ENCODE measurements at regions not wholly inside any gene's neighbourhood (a gene's known extent, or its start where the extent isn't known, plus 50 kb on each side); places are given as distances from the start of the nearest gene placed in this dataset.
"Not testable (repeated sequence)": the region's sequence is repeated elsewhere in the genome, so short reads cannot be mapped to it uniquely, and the experiment has no call there.

DNA sequence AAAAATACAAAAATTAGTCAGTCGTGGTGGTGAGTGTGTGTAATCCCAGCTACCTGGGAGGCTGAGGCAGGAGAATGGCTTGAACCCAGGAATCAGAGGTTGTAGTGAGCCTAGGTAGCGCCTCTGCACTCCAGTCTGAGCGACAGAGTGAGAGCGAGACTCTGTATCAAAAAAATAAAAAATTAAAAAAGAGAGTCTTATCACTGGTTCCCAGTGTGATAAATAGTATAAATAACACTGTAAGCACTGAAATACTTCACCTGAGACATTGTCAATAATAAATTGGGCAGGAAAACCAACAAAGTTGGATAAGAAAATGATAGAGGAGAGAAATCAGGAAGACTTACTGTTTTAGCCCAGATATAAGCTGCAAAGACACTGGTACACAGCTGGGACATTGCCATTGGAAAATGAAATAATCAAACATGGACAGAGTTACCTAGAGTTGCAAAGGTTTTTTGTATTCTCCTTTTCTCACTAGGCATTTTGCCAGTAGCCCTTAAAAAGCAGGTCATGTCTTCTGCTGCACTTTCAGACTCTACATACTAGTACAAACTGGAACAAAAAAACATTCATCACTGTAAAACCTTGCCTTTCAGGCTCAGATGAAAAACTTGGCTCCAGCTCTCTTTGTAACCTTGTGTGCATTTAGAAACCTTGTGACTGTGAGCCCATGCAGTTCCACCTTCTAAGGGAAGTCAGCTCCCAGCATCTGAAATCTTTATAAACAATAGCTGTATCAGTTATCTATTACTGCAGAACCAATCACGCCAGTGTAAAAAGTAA, 55.0 kb upstream of the PPP1R2C start:
- Mint-ChIP-seq H3K27me3 (ENCODE audit: low read depth in 3 of 3) (peaks cover 0 to 6% (median 4%) of the 10 kb centered on the region in 3 donors), H3K4me3 (no peak overlapping the region), H3K36me3 (no peaks in the 10 kb centered on the region), H3K27ac (no peak overlapping the region), H3K4me1 (no peaks in the 10 kb centered on the region), H3K9me3 (no peaks in the 10 kb centered on the region)
- DNase-seq: no peak

GRCh38 chrX:42833550-42833940, 55.6 kb upstream of the PPP1R2C start:
- H3K27me3 Mint-ChIP-seq (ENCODE audit: low read depth in 3 of 3); H3K36me3 Mint-ChIP-seq; H3K4me3 Mint-ChIP-seq; H3K27ac Mint-ChIP-seq; DNase-seq; H3K4me1 Mint-ChIP-seq; H3K9me3 Mint-ChIP-seq: not testable (repeated sequence)

DNA sequence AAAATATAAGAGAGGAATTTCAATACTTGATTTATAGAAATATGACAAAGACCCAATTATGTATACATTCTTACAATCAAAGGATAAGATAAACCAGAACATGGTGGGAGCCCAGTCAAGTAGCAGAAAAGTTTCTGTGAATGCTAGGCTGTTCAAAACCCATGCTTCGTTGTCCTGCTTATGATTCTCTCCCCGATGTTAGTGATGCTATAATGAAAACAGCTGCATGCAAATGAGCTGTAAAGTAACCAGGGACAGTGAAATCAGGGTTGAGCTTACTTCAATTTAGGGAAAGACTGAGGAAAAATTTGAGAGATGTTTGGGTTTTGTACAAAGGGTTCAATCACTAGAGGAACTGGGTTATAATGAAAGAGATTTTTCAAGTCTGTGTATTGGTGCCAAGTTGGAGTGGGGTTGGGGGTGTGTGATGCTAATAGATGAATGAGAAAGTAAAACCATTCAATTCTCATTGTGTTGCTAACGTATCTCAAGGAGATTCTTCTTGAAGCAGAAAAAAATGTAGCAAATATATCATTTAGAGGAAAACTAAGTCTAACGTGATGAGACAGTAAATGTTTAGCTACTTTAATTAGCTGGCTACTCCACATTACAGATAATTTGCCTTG, 59.3 kb upstream of the PPP1R2C start:
- H3K4me3 Mint-ChIP-seq: no peak overlapping the region
- no peaks in the 10 kb centered on the region for H3K9me3 Mint-ChIP-seq
- no peaks in the 10 kb centered on the region for H3K4me1 Mint-ChIP-seq
- H3K27me3 Mint-ChIP-seq (ENCODE audit: low read depth in 3 of 3): peaks cover 0 to 6% (median 2%) of the 10 kb centered on the region in 3 donors
- H3K36me3 Mint-ChIP-seq: no peaks in the 10 kb centered on the region
- DNase-seq: no peak
- no peak overlapping the region for H3K27ac Mint-ChIP-seq

DNA sequence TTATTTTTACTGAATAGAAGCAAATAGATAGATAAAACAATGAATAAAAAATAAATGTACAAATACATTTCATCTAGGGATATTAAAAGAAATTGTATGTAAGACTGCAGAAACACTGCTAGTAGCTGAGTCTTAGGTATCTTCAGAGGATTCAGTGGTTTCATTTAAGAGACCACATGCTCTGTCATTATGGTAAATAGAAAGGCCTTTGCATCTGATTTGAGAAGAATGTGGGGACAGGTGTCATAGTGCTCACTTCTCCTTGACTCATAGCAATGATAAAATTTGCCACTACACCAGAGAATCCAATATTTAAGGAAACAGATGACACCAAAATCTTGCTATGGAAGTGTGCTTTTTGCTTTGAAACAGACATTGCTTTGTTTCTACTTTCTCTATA, 59.8 kb upstream of the PPP1R2C start:
- Mint-ChIP-seq H3K4me1 (no peaks in the 10 kb centered on the region), H3K27me3 (ENCODE audit: low read depth in 3 of 3) (peaks cover 0 to 6% (median 0%) of the 10 kb centered on the region in 3 donors), H3K9me3 (no peaks in the 10 kb centered on the region), H3K36me3 (no peaks in the 10 kb centered on the region), H3K27ac (no peak overlapping the region), H3K4me3 (no peak overlapping the region)
- peak in 1 of 3 donors; percentile 2 for DNase-seq

- Mint-ChIP-seq H3K9me3 (no peaks in the 10 kb centered on the region), H3K27ac (no peak overlapping the region), H3K27me3 (ENCODE audit: low read depth in 3 of 3) (peaks cover 0 to 4% (median 0%) of the 10 kb centered on the region in 3 donors), H3K36me3 (no peaks in the 10 kb centered on the region), H3K4me3 (no peak overlapping the region), H3K4me1 (no peaks in the 10 kb centered on the region)
- DNase-seq: no peak
Measured at GRCh38 chrX:42839632-42840031, 61.7 kb upstream of the PPP1R2C start.

- Mint-ChIP-seq H3K27me3 (ENCODE audit: low read depth in 3 of 3) (peaks cover 0 to 2% (median 0%) of the 10 kb centered on the region in 3 donors), H3K4me1 (no peaks in the 10 kb centered on the region), H3K4me3 (no peak overlapping the region), H3K9me3 (peaks cover 2 to 10% (median 3%) of the 10 kb centered on the region in 6 donors), H3K27ac (no peak overlapping the region), H3K36me3 (peaks cover 0 to 5% (median 3%) of the 10 kb centered on the region in 3 donors)
- DNase-seq: no peak
Measured at GRCh38 chrX:42846741-42847140, 68.8 kb upstream of the PPP1R2C start.

GRCh38 chrX:42855259-42855658, 77.3 kb upstream of the PPP1R2C start:
- no peak for DNase-seq
- H3K4me1 Mint-ChIP-seq: no peaks in the 10 kb centered on the region
- H3K27ac Mint-ChIP-seq: no peak overlapping the region
- no peak overlapping the region for H3K4me3 Mint-ChIP-seq
- peaks cover 3 to 4% (median 4%) of the 10 kb centered on the region in 3 donors for H3K27me3 Mint-ChIP-seq (ENCODE audit: low read depth in 3 of 3)
- H3K36me3 Mint-ChIP-seq: no peaks in the 10 kb centered on the region
- peaks cover 0 to 4% (median 0%) of the 10 kb centered on the region in 6 donors for H3K9me3 Mint-ChIP-seq

DNA sequence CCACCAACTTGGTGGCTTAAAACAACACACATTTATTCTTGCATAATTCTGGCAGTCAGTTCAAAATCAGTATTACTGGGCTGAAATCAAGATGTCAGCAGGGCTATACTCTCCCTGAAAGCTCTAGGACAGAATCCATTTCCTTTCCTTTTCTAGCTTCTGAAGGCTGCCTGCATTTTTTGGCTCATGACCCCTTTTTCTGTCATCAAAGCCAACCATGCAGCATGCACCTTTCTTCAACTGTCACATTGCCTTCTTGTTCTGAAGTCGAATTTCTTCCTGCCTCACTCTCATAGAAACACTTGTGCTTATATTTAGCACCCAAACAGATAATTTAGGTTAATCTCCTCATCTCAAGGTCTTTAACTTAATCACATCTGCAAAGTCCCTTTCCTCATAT, 79.8 kb upstream of the PPP1R2C start:
- H3K27ac Mint-ChIP-seq: no peak overlapping the region
- no peak for DNase-seq
- H3K27me3 Mint-ChIP-seq (ENCODE audit: low read depth in 3 of 3): peaks cover 3 to 6% (median 4%) of the 10 kb centered on the region in 3 donors
- no peak overlapping the region for H3K4me3 Mint-ChIP-seq
- peaks cover 0 to 4% (median 0%) of the 10 kb centered on the region in 6 donors for H3K9me3 Mint-ChIP-seq
- no peaks in the 10 kb centered on the region for H3K4me1 Mint-ChIP-seq
- no peaks in the 10 kb centered on the region for H3K36me3 Mint-ChIP-seq

- Mint-ChIP-seq H3K27ac (no peak overlapping the region), H3K9me3 (peaks cover 0 to 4% (median 0%) of the 10 kb centered on the region in 6 donors), H3K4me1 (no peaks in the 10 kb centered on the region), H3K36me3 (no peaks in the 10 kb centered on the region), H3K4me3 (no peak overlapping the region), H3K27me3 (ENCODE audit: low read depth in 3 of 3) (no peaks in the 10 kb centered on the region)
- no peak for DNase-seq
Measured at GRCh38 chrX:42869011-42869410, 91.0 kb upstream of the PPP1R2C start.

GRCh38 chrX:42869659-42870476, 91.9 kb upstream of the PPP1R2C start:
- Mint-ChIP-seq H3K4me3 (no peak overlapping the region), H3K4me1 (no peaks in the 10 kb centered on the region), H3K36me3 (no peaks in the 10 kb centered on the region), H3K27me3 (ENCODE audit: low read depth in 3 of 3) (peaks cover 0 to 2% (median 1%) of the 10 kb centered on the region in 3 donors), H3K9me3 (peaks cover 0 to 5% (median 0%) of the 10 kb centered on the region in 6 donors), H3K27ac (no peak overlapping the region)
- peak in 1 of 3 donors; percentile 2 for DNase-seq

GRCh38 chrX:42886519-42886918, 108.6 kb upstream of the PPP1R2C start:
- Mint-ChIP-seq H3K4me3 (no peak overlapping the region), H3K27ac (no peak overlapping the region), H3K9me3 (no peaks in the 10 kb centered on the region), H3K36me3 (peaks cover 0 to 4% (median 0%) of the 10 kb centered on the region in 3 donors), H3K27me3 (ENCODE audit: low read depth in 3 of 3) (peaks cover 0 to 11% (median 3%) of the 10 kb centered on the region in 3 donors), H3K4me1 (no peaks in the 10 kb centered on the region)
- DNase-seq: no peak

GRCh38 chrX:42900947-42901346, 123.0 kb upstream of the PPP1R2C start:
- Mint-ChIP-seq H3K4me1 (no peaks in the 10 kb centered on the region), H3K36me3 (peaks cover 0 to 4% (median 0%) of the 10 kb centered on the region in 3 donors), H3K9me3 (no peaks in the 10 kb centered on the region), H3K27ac (no peak overlapping the region), H3K27me3 (ENCODE audit: low read depth in 3 of 3) (peaks cover 2 to 5% (median 4%) of the 10 kb centered on the region in 3 donors), H3K4me3 (no peak overlapping the region)
- DNase-seq: no peak

GRCh38 chrX:42902513-42902912, 124.5 kb upstream of the PPP1R2C start:
- H3K36me3 Mint-ChIP-seq: peaks cover 0 to 4% (median 0%) of the 10 kb centered on the region in 3 donors
- no peak overlapping the region for H3K27ac Mint-ChIP-seq
- H3K4me1 Mint-ChIP-seq: no peaks in the 10 kb centered on the region
- H3K9me3 Mint-ChIP-seq: no peaks in the 10 kb centered on the region
- DNase-seq: no peak
- peaks cover 2 to 8% (median 5%) of the 10 kb centered on the region in 3 donors for H3K27me3 Mint-ChIP-seq (ENCODE audit: low read depth in 3 of 3)
- no peak overlapping the region for H3K4me3 Mint-ChIP-seq

GRCh38 chrX:42920752-42921151, 142.8 kb upstream of the PPP1R2C start:
- DNase-seq: no peak
- peaks cover 0 to 5% (median 3%) of the 10 kb centered on the region in 3 donors for H3K36me3 Mint-ChIP-seq
- H3K27ac Mint-ChIP-seq: no peak overlapping the region
- H3K4me1 Mint-ChIP-seq: no peaks in the 10 kb centered on the region
- peaks cover 0 to 8% (median under 1%) of the 10 kb centered on the region in 6 donors for H3K9me3 Mint-ChIP-seq
- H3K27me3 Mint-ChIP-seq (ENCODE audit: low read depth in 3 of 3): peaks cover 0 to 10% (median 5%) of the 10 kb centered on the region in 3 donors
- no peak overlapping the region for H3K4me3 Mint-ChIP-seq

Measured in immature natural killer cell (primary cell).